Thymus (tissue), 11 donors: ENCODE measurements at regions not wholly inside any gene's neighbourhood (a gene's known extent, or its start where the extent isn't known, plus 50 kb on each side); places are given as distances from the start of the nearest gene placed in this dataset.
"Not testable (repeated sequence)": the region's sequence is repeated elsewhere in the genome, so short reads cannot be mapped to it uniquely, and the experiment has no call there.

Source experiments
- DNase-seq, 9 donors: peaks; one replicate each; pipeline ENCODE4 v3.0.0-alpha.2; 2013; ENCODE audit warnings: low spot score in 9 of 9, low read depth in 6 of 9, missing footprints in 1 of 9
- H3K27ac ChIP-seq, 2 donors: one replicate each; pipeline ENCODE4 v1.5.1; 2013; ENCODE audit warnings: control low read depth in 1 of 2, low read depth in 1 of 2, low read length in 1 of 2, mild to moderate bottlenecking in 1 of 2, moderate library complexity in 1 of 2
- H3K27me3 ChIP-seq, 2 donors: one replicate each; pipeline ENCODE4 v1.5.1; 2013; ENCODE audit warnings: low read length in 1 of 2; ENCODE audit not compliant: control insufficient read depth in 2 of 2, insufficient read depth in 1 of 2
- H3K36me3 ChIP-seq, 2 donors: one replicate each; pipeline ENCODE4 v1.5.1; 2013; ENCODE audit warnings: low read length in 1 of 2, mild to moderate bottlenecking in 1 of 2, moderate library complexity in 1 of 2; ENCODE audit not compliant: control insufficient read depth in 2 of 2, insufficient read depth in 2 of 2
- H3K4me1 ChIP-seq, 2 donors: one replicate each; pipeline ENCODE4 v1.5.1; 2013; ENCODE audit warnings: low read length in 2 of 2; ENCODE audit not compliant: control insufficient read depth in 2 of 2, insufficient read depth in 2 of 2
- H3K4me3 ChIP-seq, 2 donors: one replicate each; pipeline ENCODE4 v1.5.1; 2013; ENCODE audit warnings: low read length in 2 of 2, control low read depth in 1 of 2, mild to moderate bottlenecking in 1 of 2
- H3K9me3 ChIP-seq, 2 donors: one replicate each; pipeline ENCODE4 v1.5.1; 2013; ENCODE audit warnings: low read length in 1 of 2, mild to moderate bottlenecking in 1 of 2; ENCODE audit not compliant: control insufficient read depth in 2 of 2, insufficient read depth in 1 of 2
- WGBS: extraction: QIAGEN DNeasy Blood & Tissue Kit; methylation state at CpG from one replicate; pipeline ENCODE4 v1.1.7; 2013; 5-methylcytosine and 5-hydroxymethylcytosine counted together
- donor health status: healthy.

DNA sequence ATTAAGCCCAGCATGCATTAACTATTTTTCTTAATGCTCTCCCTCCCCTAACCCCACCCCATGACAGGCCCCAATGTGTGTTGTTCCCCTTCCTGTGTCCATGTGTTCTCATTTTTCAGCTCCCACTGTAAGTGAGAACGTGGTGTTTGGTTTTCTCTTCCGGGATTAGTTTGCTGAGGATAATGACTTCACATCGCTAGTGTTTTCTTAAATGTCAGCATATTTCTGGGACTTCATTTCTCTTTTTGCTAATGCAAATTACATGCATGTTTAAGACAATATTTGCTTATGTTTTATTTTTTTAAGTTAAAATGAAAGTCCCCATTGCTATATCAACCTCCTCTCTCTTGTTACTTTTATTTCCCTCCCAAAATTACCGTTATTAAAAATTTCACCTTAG lies 733.3 kb upstream of the DEFB115 start:
- H3K4me3 ChIP-seq, DNase-seq, H3K27ac ChIP-seq, H3K4me1 ChIP-seq, H3K27me3 ChIP-seq, H3K36me3 ChIP-seq: not testable (repeated sequence)
- peaks cover 0 to 12% of the 10 kb centered on the region in 2 donors for H3K9me3 ChIP-seq
- 90% methylated on average over 4 of the region's 4 CpGs for whole genome bisulfite sequencing

DNA sequence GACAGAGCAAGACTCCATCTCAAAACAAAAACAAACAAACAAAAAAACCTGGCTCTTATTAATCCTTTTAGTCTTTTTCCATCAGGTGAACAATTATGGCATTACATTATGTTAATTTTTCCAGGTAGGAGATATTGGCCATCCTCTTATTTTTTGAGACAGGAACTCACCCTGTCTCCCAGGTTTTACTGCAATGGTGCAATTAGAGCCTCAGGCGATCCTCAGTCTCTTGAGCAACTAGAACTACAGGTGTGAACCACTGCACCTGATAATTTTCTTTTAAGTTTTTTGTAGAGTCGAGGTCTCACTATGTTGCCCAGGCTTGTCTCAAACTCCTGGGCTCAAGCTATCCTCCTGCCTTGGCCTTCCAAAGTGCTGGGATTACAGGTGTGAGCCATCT lies 732.7 kb upstream of the DEFB115 start:
- not testable (repeated sequence) for H3K4me3 ChIP-seq, H3K36me3 ChIP-seq, H3K4me1 ChIP-seq, H3K9me3 ChIP-seq, H3K27me3 ChIP-seq, DNase-seq, H3K27ac ChIP-seq
- WGBS, result 74% methylated on average over 2 of the region's 2 CpGs

DNA sequence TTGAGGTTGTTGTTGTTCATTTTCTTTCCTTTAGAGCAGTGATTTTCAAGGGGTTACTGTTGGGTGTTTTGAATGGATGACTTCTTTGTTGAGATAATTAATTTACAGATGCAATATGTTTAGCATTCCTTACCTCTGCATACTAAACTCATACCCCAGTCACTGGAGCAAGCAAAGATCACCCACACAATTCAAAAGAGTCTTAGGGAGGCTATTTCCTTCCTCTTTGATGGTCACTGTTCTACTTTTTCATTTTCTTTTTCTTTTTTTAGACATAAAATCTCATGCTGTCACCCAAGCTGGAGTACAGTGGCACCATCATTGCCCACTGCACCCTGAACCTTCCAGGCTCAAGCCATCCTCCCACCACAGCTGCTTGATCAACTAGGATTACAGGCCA lies 723.8 kb upstream of the DEFB115 start:
- not testable (repeated sequence) for H3K27me3 ChIP-seq, H3K9me3 ChIP-seq, DNase-seq, H3K36me3 ChIP-seq, H3K27ac ChIP-seq, H3K4me3 ChIP-seq, H3K4me1 ChIP-seq

DNA sequence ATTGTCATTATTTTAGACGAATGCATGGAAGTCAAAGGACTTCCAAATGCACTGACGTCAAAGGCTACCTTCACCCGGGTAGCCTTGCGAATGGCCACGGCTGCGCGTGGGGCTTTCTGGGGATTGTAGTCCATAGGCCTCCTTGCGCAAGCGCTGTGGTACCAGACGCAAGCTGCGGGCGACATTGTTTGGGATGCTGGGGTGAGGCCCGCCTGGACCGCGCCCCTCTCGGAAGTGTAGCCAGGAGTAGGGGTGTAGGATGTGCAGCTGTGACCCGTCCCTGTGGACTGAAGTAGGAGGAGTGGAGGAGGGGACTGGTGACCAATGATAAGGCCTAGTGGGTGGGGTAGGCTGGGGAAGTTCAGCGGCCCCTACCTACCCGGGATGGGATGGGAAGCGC lies 720.0 kb upstream of the DEFB115 start:
- H3K4me3 ChIP-seq, H3K9me3 ChIP-seq, H3K27me3 ChIP-seq, DNase-seq, H3K36me3 ChIP-seq, H3K27ac ChIP-seq, H3K4me1 ChIP-seq: not testable (repeated sequence)
- WGBS, result 20% methylated on average over 20 of the region's 20 CpGs

DNA sequence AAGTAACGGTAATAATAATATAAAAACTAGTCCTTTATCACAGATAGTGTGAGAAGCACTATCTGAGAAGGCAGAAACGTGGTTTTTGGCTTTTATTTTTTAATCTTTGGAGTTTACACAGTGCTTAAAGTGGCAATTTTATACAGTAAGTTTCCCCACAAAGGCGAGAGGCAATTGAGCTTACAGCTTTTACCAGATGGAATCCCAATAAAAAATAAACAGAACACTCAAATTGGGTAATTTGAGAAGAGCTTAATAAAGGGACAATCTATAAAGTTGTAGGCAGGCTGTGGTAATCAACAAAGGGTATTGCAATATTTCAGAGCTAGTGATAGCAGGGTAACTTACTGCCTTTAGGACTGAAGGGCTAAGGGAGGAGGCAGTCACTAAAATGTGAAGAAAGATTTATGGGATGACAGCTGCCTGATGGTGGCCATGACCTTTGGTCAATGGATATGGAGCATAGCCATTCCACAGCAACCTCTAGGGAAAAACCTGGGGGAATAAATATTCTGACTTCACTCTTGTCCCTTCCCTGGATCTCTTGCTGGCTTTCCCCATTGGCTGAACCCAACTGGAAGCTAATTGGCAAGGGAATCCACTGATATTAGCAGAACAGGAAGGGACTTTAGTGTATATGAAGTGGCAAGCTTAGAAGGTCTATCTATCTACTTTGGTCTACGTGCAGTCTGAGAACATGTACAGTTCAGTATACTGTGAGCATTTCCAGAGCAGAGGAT lies 717.0 kb upstream of the DEFB115 start:
- H3K9me3 ChIP-seq, H3K27ac ChIP-seq, H3K4me3 ChIP-seq, DNase-seq, H3K4me1 ChIP-seq, H3K27me3 ChIP-seq, H3K36me3 ChIP-seq: not testable (repeated sequence)
- 77% methylated on average over 3 of the region's 4 CpGs for WGBS

DNA sequence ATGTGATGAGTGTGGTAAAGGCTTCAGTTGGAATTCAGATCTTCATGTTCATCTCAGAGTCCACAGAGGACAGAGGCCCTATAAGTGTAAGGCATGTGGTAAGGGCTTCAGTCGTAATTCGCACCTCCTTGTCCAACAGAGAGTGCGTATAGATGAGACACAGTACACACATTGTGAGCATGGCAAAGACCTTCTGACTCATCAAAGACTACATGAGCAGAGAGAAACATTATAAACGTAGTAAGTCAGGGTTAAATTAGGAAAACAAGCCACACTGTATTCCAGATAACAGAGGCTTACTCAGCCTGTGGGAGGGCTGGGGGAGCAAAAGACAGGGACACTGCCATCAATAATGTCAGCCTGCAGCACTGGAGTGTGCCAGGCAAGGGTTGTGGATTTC lies 706.2 kb upstream of the DEFB115 start:
- H3K9me3 ChIP-seq, H3K27ac ChIP-seq, H3K4me1 ChIP-seq, H3K36me3 ChIP-seq, H3K4me3 ChIP-seq, DNase-seq, H3K27me3 ChIP-seq: not testable (repeated sequence)
- WGBS, result 67% methylated on average over 4 of the region's 4 CpGs

DNA sequence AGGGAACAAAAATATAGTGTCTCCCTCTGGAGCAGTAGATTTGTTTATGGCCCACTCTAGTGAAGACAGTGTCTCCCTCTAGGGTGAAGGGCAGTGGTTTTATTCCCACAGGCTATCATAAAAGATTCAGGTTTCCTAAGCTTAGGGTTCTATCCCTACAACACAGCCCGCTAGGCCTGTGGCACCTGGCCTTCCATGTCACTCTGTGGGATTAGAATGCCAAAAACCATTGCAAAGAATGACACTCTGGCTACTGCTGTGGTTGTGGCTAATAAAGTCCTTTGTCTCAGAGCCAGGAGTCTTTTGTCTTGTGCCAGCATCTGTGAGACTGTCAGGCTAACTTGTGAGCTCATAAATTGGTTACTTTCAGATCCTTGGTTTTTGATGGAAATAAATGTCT lies 700.7 kb upstream of the DEFB115 start:
- DNase-seq, H3K4me1 ChIP-seq: not testable (repeated sequence)
- 88% methylated on average over 1 of the region's 1 CpG for WGBS

DNA sequence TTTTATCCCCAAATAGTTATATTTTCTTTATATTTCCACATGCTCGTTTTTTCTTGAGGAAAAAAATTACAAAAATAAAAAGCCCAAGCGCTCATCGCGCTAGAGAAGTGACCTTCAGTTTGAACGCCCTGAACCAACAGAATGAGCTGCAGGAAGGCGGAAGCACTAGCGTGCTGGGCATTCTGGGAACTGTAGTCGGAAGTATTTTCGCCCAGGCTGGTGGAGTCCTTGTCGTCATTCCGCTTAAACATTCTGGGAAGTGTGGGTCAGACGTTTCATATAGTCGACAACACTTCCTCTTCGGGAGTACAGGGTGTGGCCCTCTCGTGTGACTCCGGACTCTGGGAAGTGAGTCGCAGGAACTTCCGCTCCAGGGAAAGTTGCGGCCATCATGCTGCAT lies 692.4 kb upstream of the DEFB115 start:
- H3K4me1 ChIP-seq, DNase-seq, H3K4me3 ChIP-seq, H3K36me3 ChIP-seq, H3K9me3 ChIP-seq, H3K27ac ChIP-seq, H3K27me3 ChIP-seq: not testable (repeated sequence)
- 76% methylated on average over 19 of the region's 19 CpGs for WGBS

More for the DNA sequence above, 700.7 kb upstream of the DEFB115 start:
- H3K27me3 ChIP-seq, H3K4me3 ChIP-seq, H3K36me3 ChIP-seq, H3K27ac ChIP-seq, H3K9me3 ChIP-seq: not testable (repeated sequence)

DNA sequence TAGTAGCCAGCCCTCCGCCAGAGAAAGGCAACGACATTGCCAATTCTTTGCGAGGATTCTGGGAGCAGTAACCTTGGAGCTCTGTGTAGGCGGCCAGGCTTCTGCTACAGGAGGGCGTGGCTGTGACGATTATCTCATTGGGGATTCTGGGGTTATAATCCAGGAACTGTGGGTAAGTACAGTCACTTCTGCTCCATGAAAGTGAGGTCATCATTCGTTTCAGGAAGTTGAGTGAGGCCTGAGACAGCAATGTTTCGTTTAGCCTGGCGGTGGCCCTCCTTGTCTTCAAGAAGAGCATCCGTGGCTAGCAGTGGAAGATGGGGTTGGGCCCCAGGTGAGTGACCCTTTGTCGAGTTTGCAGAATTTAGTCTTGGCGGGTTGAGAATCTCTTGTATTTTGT lies 687.6 kb upstream of the DEFB115 start:
- H3K27me3 ChIP-seq, H3K27ac ChIP-seq, H3K4me1 ChIP-seq, H3K36me3 ChIP-seq, H3K9me3 ChIP-seq, H3K4me3 ChIP-seq, DNase-seq: not testable (repeated sequence)
- 94% methylated on average over 10 of the region's 12 CpGs for WGBS

DNA sequence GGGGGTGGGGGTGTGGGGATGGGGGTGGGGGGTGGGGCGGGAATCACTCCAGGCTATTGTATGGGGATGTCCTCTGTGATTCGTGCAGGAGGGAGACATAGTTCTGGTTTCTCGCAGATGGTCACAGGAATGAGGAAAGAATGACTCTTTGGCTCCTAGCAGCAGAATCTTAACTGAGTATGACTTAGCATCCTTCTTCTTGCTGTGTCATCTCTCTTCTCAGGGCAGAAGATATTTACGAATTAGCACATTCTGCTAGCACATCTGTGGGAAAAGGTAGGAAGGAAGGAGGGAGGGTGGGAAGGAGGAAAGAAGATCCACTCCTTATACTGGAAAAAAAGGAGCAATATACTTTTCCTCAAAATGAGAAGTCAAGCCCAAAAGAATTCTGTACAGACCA lies 686.8 kb upstream of the DEFB115 start:
- not testable (repeated sequence) for H3K27ac ChIP-seq

More for the DNA sequence above, 686.8 kb upstream of the DEFB115 start:
- not testable (repeated sequence) for H3K27me3 ChIP-seq, H3K4me1 ChIP-seq, H3K4me3 ChIP-seq, DNase-seq, H3K9me3 ChIP-seq, H3K36me3 ChIP-seq
- 90% methylated on average over 4 of the region's 4 CpGs for WGBS
